GM12878 (cell line): ENCODE measurements at regions not wholly inside any gene's neighbourhood (a gene's known extent, or its start where the extent isn't known, plus 50 kb on each side); places are given as distances from the start of the nearest gene placed in this dataset.

Experiments used
- ATAC-seq: fragments of 200-7000 bp; cut with Tn5 transposase; 3 replicates; pipeline ENCODE4 v1.9.1; 2020; ENCODE audit warnings: mild to moderate bottlenecking, moderate library complexity
- BruUV-seq: library from RNA; stranded (reverse); fragments of 400-500 nt; replicated peaks from 2 replicates; lab custom pipeline; 2021; lab: Mats Ljungman, UMichigan
- CTCF ChIA-PET: fragments of 300-600 bp; sonication (Branson Sonifier 250); formaldehyde crosslinking; extraction: SDS; loops from one replicate; lab custom pipeline; 2021; ENCODE audit warnings: inconsistent platforms; lab: Yijun Ruan, JAX
- POLR2A ChIA-PET: fragments of 350-600 bp; formaldehyde crosslinking; extraction: SDS; loops from one replicate; lab custom pipeline; 2021; ENCODE audit warnings: inconsistent platforms; lab: Charles Lee
- RAD21 ChIA-PET: fragments of 300-600 bp; sonication (Branson Sonifier 250); formaldehyde crosslinking; loops from one replicate; lab custom pipeline; 2023; ENCODE audit warnings: antibody characterized with exemption; ENCODE audit not compliant: unreplicated experiment; lab: Charles Lee
- SMC1A ChIA-PET: fragments of 300-600 bp; sonication (Branson Sonifier 250); formaldehyde crosslinking; loops from one replicate; lab custom pipeline; 2023; ENCODE audit not compliant: unreplicated experiment, uncharacterized antibody; lab: Charles Lee
- DNase-seq: peaks from one replicate; pipeline ENCODE4 v3.0.0-alpha.2; 2011; ENCODE audit warnings: low read depth, low spot score
- FAIRE-seq: peaks from 3 replicates; lab custom pipeline; 2011; peaks lifted over from hg19 to GRCh38; lab: Jason Lieb, UNC
- H2AFZ ChIP-seq: 2 replicates; pipeline ENCODE4 v1.6.0; 2011; ENCODE audit warnings: low read depth, low read length, control low read depth; ENCODE audit not compliant: control insufficient read depth
- H3K27ac ChIP-seq: 2 replicates; pipeline ENCODE4 v1.5.1; 2011; ENCODE audit warnings: control low read depth; ENCODE audit not compliant: control insufficient read depth, insufficient read depth
- H3K27me3 ChIP-seq, 2 experiments: replicated peaks in 1 of 2; 2 replicates each; pipeline versions ENCODE4 v1.6.0 to v1.6.1; 2011; ENCODE audit warnings: low read length in 1 of 2; ENCODE audit not compliant: control insufficient read depth in 2 of 2, insufficient read depth in 2 of 2
- H3K36me3 ChIP-seq, 2 experiments: 2 replicates each; pipeline ENCODE4 v1.5.1; 2011; ENCODE audit warnings: low read length in 1 of 2; ENCODE audit not compliant: control insufficient read depth in 2 of 2, insufficient read depth in 2 of 2
- H3K4me1 ChIP-seq: 2 replicates; pipeline ENCODE4 v1.6.1; 2011; ENCODE audit warnings: mild to moderate bottlenecking, low read length, moderate library complexity, mixed read lengths; ENCODE audit not compliant: control insufficient read depth, insufficient read depth
- H3K4me2 ChIP-seq: 2 replicates; pipeline ENCODE4 v1.6.0; 2011; ENCODE audit warnings: control low read depth; ENCODE audit not compliant: control insufficient read depth, insufficient read depth
- H3K4me3 ChIP-seq: fragments of 200-600 bp; sonication (generic); 2 replicates; pipeline ENCODE4 v1.5.1; 2016
- H3K79me2 ChIP-seq: 2 replicates; pipeline ENCODE4 v1.6.0; 2011; ENCODE audit warnings: low read length; ENCODE audit not compliant: control insufficient read depth, insufficient read depth
- H3K9ac ChIP-seq: 2 replicates; pipeline ENCODE4 v1.8.0; 2011; ENCODE audit warnings: low read length, control low read depth, mixed read lengths; ENCODE audit not compliant: control insufficient read depth, insufficient read depth
- H3K9me3 ChIP-seq: replicated peaks from 3 replicates; pipeline ENCODE4 v1.5.1; 2011; ENCODE audit warnings: mild to moderate bottlenecking, low read length; ENCODE audit not compliant: control insufficient read depth, insufficient read depth
- H4K20me1 ChIP-seq: 2 replicates; pipeline ENCODE4 v1.6.0; 2011; ENCODE audit not compliant: control insufficient read depth, insufficient read depth
- ATF2 ChIP-seq: IDR thresholded peaks from 2 replicates; pipeline ENCODE4 v1.6.1; 2012; ENCODE audit warnings: low read length, inconsistent platforms
- BMI1 ChIP-seq: fragments of 450-650 bp; IDR thresholded peaks from 2 replicates; pipeline ENCODE4 v1.6.1; 2016; ENCODE audit warnings: mild to moderate bottlenecking, moderate library complexity, borderline replicate concordance
- HDAC6 ChIP-seq: fragments of 200-600 bp; sonication (generic); IDR thresholded peaks from one replicate; pipeline ENCODE4 v1.8.0; 2017; ENCODE audit warnings: antibody characterized with exemption; ENCODE audit not compliant: unreplicated experiment
- IRF5 ChIP-seq: fragments of 450-650 bp; IDR thresholded peaks from 2 replicates; pipeline ENCODE4 v1.6.1; 2017; ENCODE audit warnings: borderline replicate concordance
- MEF2B ChIP-seq: fragments of 450-650 bp; IDR thresholded peaks from 2 replicates; pipeline ENCODE4 v1.6.1; 2018; ENCODE audit warnings: mild to moderate bottlenecking, moderate library complexity; ENCODE audit not compliant: partially characterized antibody, poor library complexity, severe bottlenecking
- NFIC ChIP-seq: IDR thresholded peaks from 2 replicates; pipeline ENCODE4 v1.6.1; 2012; ENCODE audit warnings: low read depth, mild to moderate bottlenecking, inconsistent platforms, low read length, moderate library complexity
- NR2F1 ChIP-seq: fragments of 450-650 bp; conservative IDR thresholded peaks from 2 replicates; pipeline ENCODE4 v1.6.1; 2017; ENCODE audit warnings: mild to moderate bottlenecking
- PKNOX1 ChIP-seq: fragments of 450-650 bp; IDR thresholded peaks from 2 replicates; pipeline ENCODE4 v1.6.1; 2016; ENCODE audit warnings: mild to moderate bottlenecking
- RAD21 ChIP-seq: IDR thresholded peaks from 2 replicates; pipeline ENCODE4 v1.6.1; 2011; ENCODE audit warnings: mild to moderate bottlenecking, low read depth, low read length, moderate library complexity; ENCODE audit not compliant: insufficient read depth
- RBBP5 ChIP-seq: fragments of 200-600 bp; sonication (generic); conservative IDR thresholded peaks from 2 replicates; pipeline ENCODE4 v1.6.1; 2016
- SPI1 ChIP-seq: IDR thresholded peaks from 2 replicates; pipeline ENCODE4 v1.6.1; 2011; ENCODE audit warnings: low read depth, mild to moderate bottlenecking, low read length, moderate library complexity, borderline replicate concordance; ENCODE audit not compliant: insufficient read depth
- SREBF2 ChIP-seq: IDR thresholded peaks from 2 replicates; pipeline ENCODE4 v1.6.1; 2012; ENCODE audit warnings: mild to moderate bottlenecking, low read length
- USF2 ChIP-seq: IDR thresholded peaks from 2 replicates; pipeline ENCODE4 v1.6.1; 2011; ENCODE audit warnings: low read depth, low read length, improper control_type of control experiment, borderline replicate concordance
- ZNF687 ChIP-seq: fragments of 450-650 bp; IDR thresholded peaks from 2 replicates; pipeline ENCODE4 v1.6.1; 2017; ENCODE audit warnings: mild to moderate bottlenecking, moderate library complexity
- WGBS: methylation state at CpG from one replicate; pipeline ENCODE4 v1.1.6; 2016; ENCODE audit warnings: low lambda C conversion rate; ENCODE audit not compliant: insufficient replicate concordance, insufficient coverage; ENCODE audit errors: missing lambda C conversion rate; 5-methylcytosine and 5-hydroxymethylcytosine counted together
- in situ Hi-C: fragments of 300-500 bp; cut with MboI; formaldehyde crosslinking; loops from 9 replicates; pipeline ENCODE4 v1.14.3; 2018; ENCODE audit warnings: mixed read lengths
- intact Hi-C: fragments of 100-400 bp; cut with micrococcal nuclease; formaldehyde crosslinking; loops from one replicate; pipeline ENCODE4 v1.14.2; 2022; ENCODE audit not compliant: unreplicated experiment

- in situ Hi-C loops: no loop called here
- intact Hi-C loops: no loop called here
- Histone ChIP-seq H3K27me3 (no peaks in the 10 kb centered on the region), H2AFZ (no peak overlapping the region), H3K4me3 (no peak overlapping the region), H3K4me2 (no peak overlapping the region), H3K36me3 (no peaks in the 10 kb centered on the region), H3K9ac (no peak overlapping the region), H3K27ac (no peak overlapping the region), H4K20me1 (no peaks in the 10 kb centered on the region), H3K9me3 (no peaks in the 10 kb centered on the region), H3K79me2 (no peaks in the 10 kb centered on the region), H3K4me1 (no peaks in the 10 kb centered on the region)
- WGBS: 12% methylated on average over 5 of the region's 5 CpGs
- ChIA-PET CTCF (no interaction called here), SMC1A (interaction anchor here (0.7 kb wide), 1 partner anchor 367 kb away, joined by 3 read pairs; no protein-coding TSS in a partner anchor), POLR2A (no interaction called here), RAD21 (no interaction called here)
- TF ChIP-seq RAD21 (no peak), HDAC6 (no peak), ZNF687 (no peak), IRF5 (no peak), PKNOX1 (no peak), RBBP5 (no peak), USF2 (no peak), NR2F1 (no peak), SREBF2 (no peak), SPI1 (no peak), MEF2B (no peak), ATF2 (no peak), NFIC (no peak), BMI1 (no peak)
- DNase-seq (no peak), FAIRE-seq (no peak), ATAC-seq (no peak)
- no TSS peak for BruUV-seq
Measured at GRCh38 chr14:57930241-57930975, 64.5 kb upstream of the SLC35F4 start.
